Lower leg skin (tissue), 4 donors: ENCODE measurements at regions not wholly inside any gene's neighbourhood (a gene's known extent, or its start where the extent isn't known, plus 50 kb on each side); places are given as distances from the start of the nearest gene placed in this dataset.

Experiments
- DNase-seq, 2 donors: peaks; one replicate each; pipeline ENCODE4 v3.0.0-alpha.2; 2019; ENCODE audit warnings: low spot score in 2 of 2
- H3K4me3 ChIP-seq: fragments of 200-600 bp; sonication (generic); 2 replicates; pipeline ENCODE4 v1.5.1; 2017; ENCODE audit warnings: mild to moderate bottlenecking, low read depth; ENCODE audit not compliant: poor library complexity, severe bottlenecking
- CTCF ChIP-seq, 3 donors: fragments of 450-650 bp; IDR thresholded peaks; one replicate each; pipeline ENCODE4 v1.5.1; 2016; ENCODE audit warnings: antibody characterized with exemption in 3 of 3, mild to moderate bottlenecking in 3 of 3, moderate library complexity in 2 of 3
- POLR2A ChIP-seq, 2 donors: fragments of 450-650 bp; IDR thresholded peaks; one replicate each; pipeline ENCODE4 v1.6.1; 2016 to 2017; ENCODE audit warnings: antibody characterized with exemption in 2 of 2, mild to moderate bottlenecking in 1 of 2, moderate library complexity in 1 of 2
- WGBS, 2 donors: methylation state at CpG; one replicate each; pipeline ENCODE4 v1.1.5; 2018; 5-methylcytosine and 5-hydroxymethylcytosine counted together
- intact Hi-C: fragments of 100-400 bp; cut with DNase I; formaldehyde crosslinking; loops from one replicate; pipeline ENCODE4 v1.15.0; 2023; ENCODE audit warnings: low total_unique reads

- intact Hi-C loops: no loop called here
- DNase-seq: no peak
- H3K4me3 ChIP-seq: no peak overlapping the region
- TF ChIP-seq POLR2A (IDR thresholded peaks at IDR 0.05) (no peak), CTCF (IDR thresholded peaks at IDR 0.05) (no peak)
- WGBS, 2 donors: 2 to 4% methylated on average over 26 to 35 of the region's 35 CpGs
Observed at GRCh38 chr11:70826541-70827335, 425.6 kb downstream of the SHANK2 start.

DNA sequence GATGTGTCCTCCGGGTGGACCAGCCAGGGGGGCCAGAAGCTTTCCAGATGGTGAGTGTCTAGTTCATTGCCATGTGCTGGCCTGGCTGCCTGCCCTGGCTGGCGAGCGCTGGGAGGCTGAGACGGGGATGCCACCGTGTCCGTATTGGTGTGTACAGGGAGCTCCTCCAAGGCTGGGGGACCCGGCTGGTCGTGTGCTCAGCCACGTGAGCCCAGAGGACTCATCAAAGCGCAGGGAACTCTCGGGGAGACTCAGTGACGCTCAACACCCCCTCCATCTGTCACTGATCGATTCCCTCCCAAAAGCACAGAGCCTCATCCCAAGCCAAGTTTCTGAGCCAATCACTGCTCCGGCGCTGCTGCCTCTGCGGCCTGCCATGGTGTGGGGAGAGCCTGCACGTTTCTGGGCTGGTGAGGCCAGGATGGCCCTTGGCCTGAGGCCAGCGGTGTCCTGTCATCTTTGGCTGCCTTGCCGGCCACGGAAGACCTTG, 423.7 kb downstream of the SHANK2 start:
- TF ChIP-seq CTCF (IDR thresholded peaks at IDR 0.05) (no peak), POLR2A (IDR thresholded peaks at IDR 0.05) (no peak)
- no peak overlapping the region for H3K4me3 ChIP-seq
- WGBS, 2 donors: 36 to 68% methylated on average over 14 to 20 of the region's 20 CpGs
- intact Hi-C loops: no loop called here
- no peak for DNase-seq

GRCh38 chr11:70829134-70829885, 423.1 kb downstream of the SHANK2 start:
- DNase-seq: no peak
- intact Hi-C loops: no loop called here
- TF ChIP-seq POLR2A (IDR thresholded peaks at IDR 0.05) (no peak), CTCF (IDR thresholded peaks at IDR 0.05) (no peak)
- WGBS, 2 donors: 76 to 77% methylated on average over 15 to 16 of the region's 18 CpGs
- H3K4me3 ChIP-seq: no peak overlapping the region

DNA sequence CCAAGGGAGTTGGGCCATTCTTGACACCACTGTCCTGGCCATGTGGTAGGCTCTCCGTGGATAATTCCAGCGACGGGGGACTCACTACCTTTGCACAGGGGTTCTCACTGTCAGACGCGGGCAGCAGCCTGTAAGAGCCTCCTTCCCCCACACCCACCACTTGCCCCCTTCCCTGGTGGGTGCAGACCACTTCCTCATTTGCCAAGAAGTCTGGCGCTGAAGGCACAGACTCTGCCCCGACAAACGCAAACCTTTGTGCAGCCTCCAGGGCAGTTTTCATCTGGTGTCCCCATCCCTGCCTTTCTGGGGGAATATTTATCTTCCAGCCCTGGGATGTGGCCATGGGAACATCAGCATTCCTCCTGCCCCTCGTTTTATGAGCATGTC, 422.5 kb downstream of the SHANK2 start:
- no peak for DNase-seq
- 72 to 81% methylated on average over 8 to 9 of the region's 9 CpGs for WGBS, 2 donors
- TF ChIP-seq CTCF (IDR thresholded peaks at IDR 0.05) (no peak), POLR2A (IDR thresholded peaks at IDR 0.05) (no peak)
- intact Hi-C loops: no loop called here
- no peak overlapping the region for H3K4me3 ChIP-seq

- DNase-seq: no peak
- no peak for TF ChIP-seq POLR2A (IDR thresholded peaks at IDR 0.05)
- TF ChIP-seq CTCF (IDR thresholded peaks at IDR 0.05): no peak
- WGBS, 2 donors: 80 to 88% methylated on average over 10 of the region's 11 CpGs
- H3K4me3 ChIP-seq: no peak overlapping the region
- intact Hi-C loops: no loop called here
Observed at GRCh38 chr11:70833011-70833410, 419.4 kb downstream of the SHANK2 start.
